Astrocyte of the cerebellum (primary cell): ENCODE measurements at regions not wholly inside any gene's neighbourhood (a gene's known extent, or its start where the extent isn't known, plus 50 kb on each side); places are given as distances from the start of the nearest gene placed in this dataset.

Experiments used
- DNase-seq: peaks from one replicate; pipeline ENCODE4 v3.0.0-alpha.2; 2011; ENCODE audit warnings: low read depth
- H3K4me3 ChIP-seq: 2 replicates; pipeline ENCODE4 v1.5.1; 2011; ENCODE audit warnings: mild to moderate bottlenecking, low read depth, low read length, moderate library complexity
- in situ Hi-C: cut with HindIII; loops from 2 replicates; pipeline ENCODE4 v1.10.0; 2017; ENCODE audit warnings: low sequenced_read_pairs
- TF ChIP-seq, protein P1 (sequence below): IDR thresholded peaks from 2 replicates; pipeline ENCODE4 v1.5.1; 2012; ENCODE audit warnings: low read length, low read depth, moderate library complexity, mild to moderate bottlenecking; ENCODE audit errors: missing control alignments

DNA sequence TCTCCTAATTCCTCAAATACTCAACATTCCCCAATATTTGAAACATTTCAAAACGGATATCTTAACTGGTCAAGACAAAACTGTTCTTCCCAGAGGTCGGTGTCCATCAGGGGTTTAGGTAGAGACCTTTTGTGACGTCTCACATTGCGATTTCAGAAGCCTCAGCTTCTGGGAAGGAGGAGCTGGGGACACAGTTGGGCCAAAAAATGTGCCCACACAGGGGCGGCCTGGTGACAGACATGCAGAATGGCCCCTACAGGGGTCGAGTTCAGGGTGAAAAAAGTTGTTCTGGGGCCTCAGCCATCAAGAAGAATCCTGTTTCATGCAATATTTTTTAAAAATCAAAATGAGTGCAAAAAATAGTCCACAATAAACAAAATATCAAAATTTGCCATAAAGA, 108.7 kb upstream of the PFKP start:
- in situ Hi-C loops = no loop called here
- H3K4me3 ChIP-seq = no peak overlapping the region
- TF ChIP-seq, protein P1, sequence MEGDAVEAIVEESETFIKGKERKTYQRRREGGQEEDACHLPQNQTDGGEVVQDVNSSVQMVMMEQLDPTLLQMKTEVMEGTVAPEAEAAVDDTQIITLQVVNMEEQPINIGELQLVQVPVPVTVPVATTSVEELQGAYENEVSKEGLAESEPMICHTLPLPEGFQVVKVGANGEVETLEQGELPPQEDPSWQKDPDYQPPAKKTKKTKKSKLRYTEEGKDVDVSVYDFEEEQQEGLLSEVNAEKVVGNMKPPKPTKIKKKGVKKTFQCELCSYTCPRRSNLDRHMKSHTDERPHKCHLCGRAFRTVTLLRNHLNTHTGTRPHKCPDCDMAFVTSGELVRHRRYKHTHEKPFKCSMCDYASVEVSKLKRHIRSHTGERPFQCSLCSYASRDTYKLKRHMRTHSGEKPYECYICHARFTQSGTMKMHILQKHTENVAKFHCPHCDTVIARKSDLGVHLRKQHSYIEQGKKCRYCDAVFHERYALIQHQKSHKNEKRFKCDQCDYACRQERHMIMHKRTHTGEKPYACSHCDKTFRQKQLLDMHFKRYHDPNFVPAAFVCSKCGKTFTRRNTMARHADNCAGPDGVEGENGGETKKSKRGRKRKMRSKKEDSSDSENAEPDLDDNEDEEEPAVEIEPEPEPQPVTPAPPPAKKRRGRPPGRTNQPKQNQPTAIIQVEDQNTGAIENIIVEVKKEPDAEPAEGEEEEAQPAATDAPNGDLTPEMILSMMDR = no peak
- DNase-seq = no peak

DNA sequence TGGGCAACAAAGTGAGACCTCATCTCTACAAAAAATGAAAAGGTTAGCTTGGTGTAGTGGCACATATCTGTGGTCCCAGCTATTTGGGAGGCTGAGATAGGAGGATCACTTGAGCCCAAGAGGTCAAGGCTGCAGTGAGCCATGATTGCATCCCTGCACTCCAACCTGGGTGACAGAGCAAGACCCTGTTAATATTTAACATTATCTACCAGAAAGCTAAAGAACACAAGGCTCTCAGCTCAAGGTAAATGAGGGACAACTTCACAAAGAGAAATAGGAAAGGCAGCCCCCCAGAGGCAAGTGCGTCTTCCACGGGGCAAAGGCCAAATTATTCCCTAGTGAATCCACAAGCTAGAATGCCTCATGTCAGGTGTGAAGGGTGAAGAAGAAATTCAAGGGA, 109.6 kb upstream of the PFKP start:
- TF ChIP-seq, protein P1 = no peak
- in situ Hi-C loops = no loop called here
- no peak overlapping the region for H3K4me3 ChIP-seq
- DNase-seq = no peak

DNA sequence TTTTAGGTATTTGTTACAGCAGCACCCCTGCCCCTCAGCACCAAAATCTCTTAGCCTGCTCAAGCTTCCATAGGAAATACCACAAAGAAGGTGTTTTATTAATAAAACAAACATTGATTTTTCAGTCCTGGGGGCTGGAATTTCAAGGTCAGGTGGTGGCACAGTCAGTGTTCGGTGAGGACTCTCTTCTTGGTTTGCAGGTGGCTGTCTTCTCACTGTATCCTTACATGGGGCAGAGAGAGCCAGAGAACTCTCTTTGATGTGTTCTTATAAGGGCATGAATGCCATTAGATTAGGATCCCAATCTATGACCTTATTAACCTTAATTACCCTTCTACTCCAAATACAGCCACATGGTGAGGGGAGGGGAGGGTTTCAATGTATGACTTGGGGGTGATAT, 112.3 kb upstream of the PFKP start:
- TF ChIP-seq, protein P1 = no peak
- in situ Hi-C loops = no loop called here
- no peak overlapping the region for H3K4me3 ChIP-seq
- DNase-seq = no peak

DNA sequence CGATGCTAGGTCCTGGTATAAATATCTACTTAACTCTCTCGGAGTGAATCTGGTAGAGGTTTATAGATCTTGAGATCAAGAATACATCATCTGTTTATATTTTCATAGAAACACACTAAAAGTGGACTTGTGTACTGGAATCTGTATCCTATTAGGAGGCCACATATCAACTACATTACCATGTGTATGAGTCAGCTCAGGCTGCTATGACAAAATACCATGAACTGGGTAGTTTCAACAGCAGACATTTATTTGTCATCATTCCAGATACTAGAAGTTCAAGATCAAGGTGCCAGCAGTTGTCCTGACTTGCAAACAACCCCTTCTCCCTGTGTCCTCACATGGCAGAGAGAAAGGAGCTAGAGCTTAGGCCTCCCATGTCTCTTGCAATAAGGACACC, 113.9 kb upstream of the PFKP start:
- TF ChIP-seq, protein P1 = no peak
- no peak overlapping the region for H3K4me3 ChIP-seq
- in situ Hi-C loops = no loop called here
- no peak for DNase-seq

DNA sequence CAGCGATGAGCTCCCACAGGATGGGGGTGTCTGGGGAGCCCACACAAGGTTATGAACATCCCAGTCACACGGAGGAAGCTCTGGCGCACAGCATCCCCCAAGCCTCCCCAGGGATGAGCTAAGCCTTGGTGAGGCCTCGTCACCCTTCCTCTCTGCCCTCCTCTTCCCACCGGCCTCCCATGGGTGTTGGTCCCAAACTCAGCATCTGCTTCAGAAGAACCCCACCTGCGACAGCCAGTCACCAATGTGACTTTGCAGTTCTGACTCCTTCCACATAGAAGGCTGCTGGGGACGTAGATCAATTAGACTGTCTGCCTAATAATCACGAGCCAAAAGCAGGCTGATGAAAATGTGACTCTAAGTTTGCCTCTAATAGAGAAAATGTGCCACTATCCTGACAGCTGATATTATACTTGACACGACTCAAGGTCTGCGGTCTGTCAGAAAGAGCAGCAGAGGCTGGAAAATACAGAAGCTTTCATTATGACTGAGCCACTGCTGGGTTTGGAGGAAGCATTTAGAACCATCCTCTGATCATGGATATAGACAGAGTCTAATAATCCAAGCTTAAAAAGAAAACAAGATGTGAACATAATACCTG, 116.0 kb upstream of the PFKP start:
- H3K4me3 ChIP-seq = no peak overlapping the region
- in situ Hi-C loops = no loop called here
- TF ChIP-seq, protein P1 = no peak
- DNase-seq = no peak

DNA sequence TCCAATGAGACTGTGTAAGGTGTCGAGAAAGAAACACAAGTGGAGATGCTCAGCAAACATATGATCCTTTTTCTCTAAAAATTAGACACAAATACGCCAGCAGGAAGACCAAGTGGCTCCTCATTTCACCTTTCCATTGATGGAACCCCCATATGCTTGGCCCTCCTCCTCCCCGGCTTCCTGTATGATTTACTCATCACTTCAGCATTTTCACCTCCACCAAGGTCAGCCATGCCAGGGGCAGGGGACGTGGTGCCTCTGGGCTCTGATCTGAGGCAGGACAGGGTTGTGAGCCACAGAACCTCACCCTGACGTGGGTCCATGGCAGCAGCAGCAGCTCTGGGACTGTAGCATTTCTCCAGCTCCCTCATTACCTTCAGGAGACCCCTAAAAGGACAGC, 116.8 kb upstream of the PFKP start:
- DNase-seq = no peak
- H3K4me3 ChIP-seq = no peak overlapping the region
- in situ Hi-C loops = no loop called here
- TF ChIP-seq, protein P1 = no peak
